Stimulated activated naive CD8-positive, alpha-beta T cell treated with anti-CD3 and anti-CD28 coated beads, Interleukin-15, Interleukin-2, amounts not matched to agents 100 U/mL and 50 U/mL, for 24 hours (primary cell): ENCODE measurements at regions not wholly inside any gene's neighbourhood (a gene's known extent, or its start where the extent isn't known, plus 50 kb on each side); places are given as distances from the start of the nearest gene placed in this dataset.
A peak's percentile ranks its signal among the peaks of the same experiment; 100 is the strongest.

Experiments used
- ATAC-seq: fragments of 150-1000 bp; cut with Tn5 transposase; one replicate; pipeline ENCODE4 v1.10.0; 2021
- DNase-seq: peaks from one replicate; pipeline ENCODE4 v3.0.0; 2021

DNA sequence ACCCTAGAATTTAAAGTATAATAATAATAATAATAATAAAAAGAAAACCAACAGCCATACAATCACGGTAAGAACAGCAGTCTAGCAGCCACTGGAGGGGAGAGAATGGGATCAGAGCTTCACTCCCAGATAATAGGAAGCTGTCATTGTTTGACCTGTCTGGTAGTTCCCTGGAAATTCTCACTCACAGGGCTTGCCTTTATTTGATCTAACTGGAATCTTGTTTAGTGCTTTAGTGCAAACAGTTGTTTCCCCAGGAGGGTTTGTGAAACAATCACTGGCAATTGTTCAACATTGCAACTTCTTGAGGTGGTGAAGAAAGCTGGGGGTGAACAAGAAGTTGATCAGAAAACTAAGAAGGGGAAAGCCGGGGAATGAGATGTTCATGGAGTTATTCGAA, 68.7 kb upstream of the PTCSC3 start:
- DNase-seq (no peak), ATAC-seq (no peak)

DNA sequence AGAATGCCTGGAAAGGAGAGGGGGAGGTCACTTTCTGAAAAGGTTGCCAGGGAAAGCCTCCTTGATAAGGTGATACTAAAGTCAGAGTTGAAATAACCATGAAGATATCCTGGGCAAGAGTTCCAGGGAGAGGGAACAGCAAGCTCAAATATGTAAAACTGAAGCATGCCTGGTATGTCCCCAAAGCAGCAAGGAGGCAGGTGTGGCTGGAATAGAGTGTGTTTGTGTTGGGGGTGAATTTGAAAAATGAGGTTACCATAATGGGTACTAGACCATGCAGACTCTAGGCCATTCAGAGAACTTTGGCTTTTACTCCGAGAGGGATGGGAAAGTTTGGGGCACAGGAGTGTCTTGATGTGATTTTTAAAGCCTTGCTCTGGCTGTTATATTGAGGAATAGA, 66.7 kb upstream of the PTCSC3 start:
- no peak for ATAC-seq
- no peak for DNase-seq

DNA sequence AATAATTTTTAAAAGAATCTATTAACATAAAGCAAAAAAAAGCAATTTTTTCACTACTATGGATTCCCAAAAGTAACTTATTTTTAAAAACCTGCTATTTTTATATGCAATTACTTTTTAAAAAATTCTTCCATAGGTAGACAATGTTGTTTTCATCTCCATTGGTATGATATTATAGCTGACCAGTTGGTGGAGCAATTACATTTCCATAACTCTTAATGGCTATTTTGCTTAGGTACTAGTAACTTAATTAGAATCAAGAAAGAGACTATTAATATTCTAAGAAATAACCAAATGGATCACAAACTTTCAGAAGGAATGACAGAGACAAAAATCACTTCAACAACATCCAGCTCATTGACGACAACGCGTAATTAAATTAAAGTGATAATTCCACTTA, 64.7 kb upstream of the PTCSC3 start:
- DNase-seq = no peak
- ATAC-seq = no peak

DNA sequence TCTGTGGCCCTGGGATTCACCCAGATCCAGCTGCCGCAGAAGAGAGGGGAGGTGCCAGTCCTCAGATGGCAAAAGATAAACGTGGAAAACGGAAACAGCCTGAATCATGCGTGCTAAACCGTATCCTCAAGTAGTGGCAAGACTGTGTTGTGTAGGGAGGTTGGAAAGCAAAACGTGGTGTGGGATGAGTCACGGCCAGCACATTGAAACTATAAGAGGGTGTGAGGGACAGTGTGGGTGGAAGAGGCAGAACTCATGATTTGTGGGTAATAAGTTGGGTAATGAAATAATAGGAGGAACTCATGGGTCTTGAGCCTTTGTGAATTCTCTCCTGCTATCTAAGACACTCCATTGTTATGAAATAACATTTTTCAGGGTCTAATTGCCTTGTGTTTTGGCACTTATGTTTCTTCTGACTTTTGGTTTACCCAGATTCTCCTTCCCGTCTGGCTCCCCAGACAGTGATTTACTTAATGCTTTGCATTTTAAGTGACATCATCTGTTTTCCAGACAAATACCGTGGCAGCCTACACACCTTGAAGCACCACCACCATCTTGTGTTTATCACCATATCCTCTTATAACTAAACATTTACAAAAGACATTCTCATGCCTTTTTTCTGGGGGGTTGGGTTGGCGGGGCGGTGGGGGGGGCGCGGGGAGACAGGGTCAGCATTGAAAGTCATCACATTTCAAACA, 62.3 kb upstream of the PTCSC3 start:
- DNase-seq (peak; percentile 3), ATAC-seq (peak; percentile 86)

DNA sequence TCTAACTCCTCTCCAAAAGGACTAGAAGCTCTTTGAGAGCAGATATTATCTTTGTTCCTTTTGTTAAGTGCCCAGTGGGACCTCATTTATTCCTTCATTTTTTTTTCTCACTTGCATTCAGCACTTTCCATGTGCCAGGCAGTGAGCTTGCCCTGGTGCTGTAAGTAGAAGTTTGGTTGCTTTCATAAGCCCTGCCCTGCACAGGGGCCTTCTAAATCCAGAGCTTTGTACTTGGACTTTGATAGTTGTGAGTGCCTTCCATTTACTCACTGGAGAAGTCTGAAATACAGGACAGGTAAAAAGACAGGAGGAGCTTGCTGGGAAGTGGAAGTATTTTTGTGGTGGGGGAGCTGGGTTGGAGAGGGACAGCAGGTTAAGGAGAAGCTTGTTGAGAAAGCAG, 56.7 kb upstream of the PTCSC3 start:
- no peak for DNase-seq
- ATAC-seq = no peak

DNA sequence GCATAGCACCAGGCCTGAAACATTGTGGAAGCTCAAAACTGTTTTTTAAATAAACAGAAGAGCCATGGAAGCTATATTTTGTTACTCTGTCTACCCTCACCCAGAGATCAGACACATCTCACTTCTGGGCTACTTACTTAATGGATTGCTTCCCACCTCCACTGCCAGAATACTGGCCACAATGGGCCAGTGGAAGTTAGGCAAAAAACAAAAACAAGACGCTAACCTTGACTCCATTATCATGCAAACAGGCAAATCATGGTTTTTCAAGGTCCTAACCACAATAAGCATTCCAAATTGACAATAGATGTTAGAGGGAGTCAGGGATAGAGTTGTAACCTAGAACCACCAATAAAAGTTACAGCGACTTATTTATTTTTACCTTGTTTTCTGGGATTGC, 52.7 kb upstream of the PTCSC3 start:
- ATAC-seq = no peak
- no peak for DNase-seq

DNA sequence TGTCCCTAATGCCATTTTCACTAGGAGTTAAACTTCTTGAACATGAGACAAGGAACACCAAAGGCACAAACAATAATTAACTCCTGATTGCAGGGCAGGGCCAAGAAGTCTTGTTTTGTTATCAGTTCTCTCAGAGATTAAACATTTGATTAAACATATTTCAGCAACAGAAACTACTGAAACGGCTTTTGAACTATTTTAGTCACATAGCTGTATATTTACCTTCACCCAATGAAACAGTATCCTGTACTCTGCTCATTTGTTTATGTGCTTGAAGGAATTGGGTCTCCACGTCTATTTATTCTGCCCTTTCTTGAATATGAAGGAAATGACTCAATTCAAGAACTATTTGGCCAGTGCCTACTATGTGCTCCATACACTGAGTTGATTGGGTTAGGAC, 51.3 kb upstream of the PTCSC3 start:
- DNase-seq (no peak), ATAC-seq (no peak)

DNA sequence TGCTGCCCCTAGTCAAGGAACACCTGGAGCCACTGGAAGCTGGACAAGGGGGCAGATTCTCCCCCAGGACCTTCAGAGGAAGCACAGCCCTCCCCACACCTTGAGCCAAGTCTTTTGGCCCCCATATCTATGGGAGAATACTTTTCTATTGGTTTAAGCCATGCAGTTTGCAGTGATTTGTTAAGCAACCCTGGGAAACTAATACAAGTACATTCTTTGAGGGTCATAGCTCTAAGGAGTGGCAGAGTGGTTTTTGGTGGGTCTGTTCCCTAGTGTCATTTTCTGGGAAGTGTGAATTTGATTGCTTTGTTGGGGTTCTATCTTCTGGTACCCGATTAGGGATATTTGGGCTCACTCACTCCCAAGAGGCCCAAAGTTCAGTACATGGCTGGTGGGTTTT, 50.8 kb upstream of the PTCSC3 start:
- ATAC-seq (no peak), DNase-seq (no peak)
